ENCODE measurements at regions not wholly inside any gene's neighbourhood (a gene's known extent, or its start where the extent isn't known, plus 50 kb on each side); places are given as distances from the start of the nearest gene placed in this dataset.
A peak's percentile ranks its signal among the peaks of the same experiment; 100 is the strongest.

GRCh38 chr3:165259541-165260193 lies 63.5 kb upstream of the SLITRK3 start:
- DNase-seq: no peak
- TF ChIP-seq, protein P1, sequence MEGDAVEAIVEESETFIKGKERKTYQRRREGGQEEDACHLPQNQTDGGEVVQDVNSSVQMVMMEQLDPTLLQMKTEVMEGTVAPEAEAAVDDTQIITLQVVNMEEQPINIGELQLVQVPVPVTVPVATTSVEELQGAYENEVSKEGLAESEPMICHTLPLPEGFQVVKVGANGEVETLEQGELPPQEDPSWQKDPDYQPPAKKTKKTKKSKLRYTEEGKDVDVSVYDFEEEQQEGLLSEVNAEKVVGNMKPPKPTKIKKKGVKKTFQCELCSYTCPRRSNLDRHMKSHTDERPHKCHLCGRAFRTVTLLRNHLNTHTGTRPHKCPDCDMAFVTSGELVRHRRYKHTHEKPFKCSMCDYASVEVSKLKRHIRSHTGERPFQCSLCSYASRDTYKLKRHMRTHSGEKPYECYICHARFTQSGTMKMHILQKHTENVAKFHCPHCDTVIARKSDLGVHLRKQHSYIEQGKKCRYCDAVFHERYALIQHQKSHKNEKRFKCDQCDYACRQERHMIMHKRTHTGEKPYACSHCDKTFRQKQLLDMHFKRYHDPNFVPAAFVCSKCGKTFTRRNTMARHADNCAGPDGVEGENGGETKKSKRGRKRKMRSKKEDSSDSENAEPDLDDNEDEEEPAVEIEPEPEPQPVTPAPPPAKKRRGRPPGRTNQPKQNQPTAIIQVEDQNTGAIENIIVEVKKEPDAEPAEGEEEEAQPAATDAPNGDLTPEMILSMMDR (IDR thresholded peaks at IDR 0.05; ENCODE audit: borderline replicate concordance, extremely low read depth, low read length, poor library complexity, severe bottlenecking): no peak
- no peak for TF ChIP-seq EZH2 (IDR thresholded peaks at IDR 0.05; ENCODE audit: borderline replicate concordance, low read depth, low read length, severe bottlenecking)
- H3K27ac ChIP-seq (ENCODE audit: low read length): no peak overlapping the region

DNA sequence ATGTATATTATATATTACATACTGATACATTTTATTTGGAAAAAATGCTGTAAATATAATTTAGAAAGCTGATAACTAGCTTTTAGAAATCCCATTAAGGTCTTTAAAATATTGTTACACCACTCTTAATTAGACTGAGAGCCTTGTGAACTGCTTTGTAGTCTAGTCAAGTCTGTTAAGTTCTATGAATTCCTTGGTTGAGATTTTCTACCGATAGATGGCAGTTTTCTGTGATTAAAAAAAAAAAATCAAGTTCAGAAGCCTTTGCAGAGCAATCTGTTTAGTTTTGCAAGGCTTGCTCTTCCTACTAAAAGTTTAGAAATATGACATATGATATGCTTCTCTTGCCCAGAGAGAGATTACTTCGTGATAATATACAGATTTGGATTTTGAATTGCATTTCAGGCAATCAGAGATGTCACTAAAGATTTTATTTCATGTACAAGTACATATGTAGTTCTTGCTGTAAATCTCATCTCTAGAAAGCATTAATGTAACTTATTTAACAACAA lies 60.4 kb upstream of the SLITRK3 start:
- Histone ChIP-seq H3K27me3 (ENCODE audit: insufficient read depth, low read length, poor library complexity) (no peaks in the 10 kb centered on the region), H3K9me3 (ENCODE audit: insufficient read depth, low read length, severe bottlenecking) (no peaks in the 10 kb centered on the region), H2AFZ (ENCODE audit: low read depth, low read length) (no peak overlapping the region), H3K79me2 (ENCODE audit: insufficient read depth, low read length) (no peaks in the 10 kb centered on the region), H3K4me1 (ENCODE audit: insufficient read depth, low read length) (no peaks in the 10 kb centered on the region), H3K4me2 (ENCODE audit: insufficient read depth, low read length) (no peak overlapping the region), H3K9ac (ENCODE audit: low read depth, low read length) (no peak overlapping the region), H3K4me3 (ENCODE audit: low read depth in 1 of 2, low read length in 2 of 2) (no peak overlapping the region), H3K27ac (ENCODE audit: low read length) (no peak overlapping the region), H3K36me3 (ENCODE audit: insufficient read depth, low read length) (no peaks in the 10 kb centered on the region), H4K20me1 (ENCODE audit: insufficient read depth, low read length) (no peaks in the 10 kb centered on the region)
- ATAC-seq (ENCODE audit: insufficient read depth, low read depth): no peak
- TF ChIP-seq EZH2 (IDR thresholded peaks at IDR 0.05; ENCODE audit: borderline replicate concordance, low read depth, low read length, severe bottlenecking): no peak
- TF ChIP-seq, protein P1 (IDR thresholded peaks at IDR 0.05; ENCODE audit: borderline replicate concordance, extremely low read depth, low read length, poor library complexity, severe bottlenecking): peak; percentile 16
- DNase-seq: no peak

More at GRCh38 chr3:165259541-165260193, 63.5 kb upstream of the SLITRK3 start:
- Histone ChIP-seq H3K36me3 (ENCODE audit: insufficient read depth, low read length) (no peaks in the 10 kb centered on the region), H3K27me3 (ENCODE audit: insufficient read depth, low read length, poor library complexity) (no peaks in the 10 kb centered on the region), H4K20me1 (ENCODE audit: insufficient read depth, low read length) (no peaks in the 10 kb centered on the region), H3K4me2 (ENCODE audit: insufficient read depth, low read length) (no peak overlapping the region), H3K9me3 (ENCODE audit: insufficient read depth, low read length, severe bottlenecking) (no peaks in the 10 kb centered on the region), H2AFZ (ENCODE audit: low read depth, low read length) (no peak overlapping the region), H3K9ac (ENCODE audit: low read depth, low read length) (no peak overlapping the region), H3K4me3 (ENCODE audit: low read depth in 1 of 2, low read length in 2 of 2) (no peak overlapping the region), H3K4me1 (ENCODE audit: insufficient read depth, low read length) (no peaks in the 10 kb centered on the region), H3K79me2 (ENCODE audit: insufficient read depth, low read length) (no peaks in the 10 kb centered on the region)
- no peak for ATAC-seq (ENCODE audit: insufficient read depth, low read depth)

- ATAC-seq (ENCODE audit: insufficient read depth, low read depth) (no peak), DNase-seq (no peak)
- Histone ChIP-seq H3K27me3 (ENCODE audit: insufficient read depth, low read length, poor library complexity) (no peaks in the 10 kb centered on the region), H3K36me3 (ENCODE audit: insufficient read depth, low read length) (no peaks in the 10 kb centered on the region), H3K4me2 (ENCODE audit: insufficient read depth, low read length) (no peak overlapping the region), H4K20me1 (ENCODE audit: insufficient read depth, low read length) (no peaks in the 10 kb centered on the region), H3K9me3 (ENCODE audit: insufficient read depth, low read length, severe bottlenecking) (no peaks in the 10 kb centered on the region), H3K4me1 (ENCODE audit: insufficient read depth, low read length) (no peaks in the 10 kb centered on the region), H2AFZ (ENCODE audit: low read depth, low read length) (no peak overlapping the region), H3K9ac (ENCODE audit: low read depth, low read length) (no peak overlapping the region), H3K79me2 (ENCODE audit: insufficient read depth, low read length) (no peaks in the 10 kb centered on the region), H3K4me3 (ENCODE audit: low read depth in 1 of 2, low read length in 2 of 2) (no peak overlapping the region), H3K27ac (ENCODE audit: low read length) (no peak overlapping the region)
- TF ChIP-seq EZH2 (IDR thresholded peaks at IDR 0.05; ENCODE audit: borderline replicate concordance, low read depth, low read length, severe bottlenecking): no peak
- TF ChIP-seq, protein P1 (IDR thresholded peaks at IDR 0.05; ENCODE audit: borderline replicate concordance, extremely low read depth, low read length, poor library complexity, severe bottlenecking): peak; percentile 38
Measured at GRCh38 chr3:165254812-165255211, 58.6 kb upstream of the SLITRK3 start.
